HAP-1 (cell line): ENCODE measurements at regions not wholly inside any gene's neighbourhood (a gene's known extent, or its start where the extent isn't known, plus 50 kb on each side); places are given as distances from the start of the nearest gene placed in this dataset.

Experiments
- DNase-seq, 2 experiments: peaks; one replicate each; pipeline ENCODE4 v3.0.0-alpha.2; 2016 to 2020; ENCODE audit warnings: low spot score in 2 of 2
- H3K27me3 ChIP-seq: fragments of 250-450 bp; sonication (Bioruptor Pico); 2 replicates; pipeline ENCODE4 v1.5.1; 2020; ENCODE audit warnings: low read depth, mild to moderate bottlenecking, moderate library complexity
- H3K36me3 ChIP-seq: fragments of 250-450 bp; sonication (Bioruptor Pico); replicated peaks from 2 replicates; pipeline ENCODE4 v1.5.1; 2020; ENCODE audit warnings: mild to moderate bottlenecking
- H3K4me1 ChIP-seq: fragments of 250-450 bp; sonication (Bioruptor Pico); 2 replicates; pipeline ENCODE4 v1.5.1; 2020; ENCODE audit warnings: mild to moderate bottlenecking
- H3K4me3 ChIP-seq: fragments of 250-450 bp; sonication (Bioruptor Pico); 2 replicates; pipeline ENCODE4 v1.5.1; 2020; ENCODE audit warnings: mild to moderate bottlenecking, moderate library complexity
- H3K9me3 ChIP-seq: fragments of 250-450 bp; sonication (Bioruptor Pico); 2 replicates; pipeline ENCODE4 v1.5.1; 2020; ENCODE audit warnings: mild to moderate bottlenecking, moderate library complexity
- in situ Hi-C: fragments of 300-500 bp; cut with MboI; formaldehyde crosslinking; loops from 3 replicates; pipeline ENCODE4 v1.14.3; 2020; ENCODE audit warnings: low sequenced_read_pairs, inconsistent platforms, mixed read lengths

- Histone ChIP-seq H3K4me1 (no peaks in the 10 kb centered on the region), H3K27me3 (no peaks in the 10 kb centered on the region), H3K36me3 (no peaks in the 10 kb centered on the region), H3K4me3 (no peak overlapping the region), H3K9me3 (no peaks in the 10 kb centered on the region)
- no peak for DNase-seq
- in situ Hi-C loops = no loop called here
Measured at GRCh38 chr14:87567618-87568295, 425.2 kb downstream of the GALC start.

- Histone ChIP-seq H3K4me1 (no peaks in the 10 kb centered on the region), H3K36me3 (no peaks in the 10 kb centered on the region), H3K4me3 (no peak overlapping the region), H3K9me3 (no peaks in the 10 kb centered on the region), H3K27me3 (no peaks in the 10 kb centered on the region)
- DNase-seq = no peak
- in situ Hi-C loops = no loop called here
Measured at GRCh38 chr14:87566991-87567390, 426.0 kb downstream of the GALC start.

GRCh38 chr14:87547536-87547935 is 445.4 kb downstream of the GALC start:
- H3K9me3 ChIP-seq = no peaks in the 10 kb centered on the region
- in situ Hi-C loops = no loop called here
- H3K27me3 ChIP-seq = no peaks in the 10 kb centered on the region
- DNase-seq = no peak
- H3K4me3 ChIP-seq = no peak overlapping the region
- no peaks in the 10 kb centered on the region for H3K36me3 ChIP-seq
- H3K4me1 ChIP-seq = no peaks in the 10 kb centered on the region

GRCh38 chr14:87542288-87542687 is 450.7 kb downstream of the GALC start:
- in situ Hi-C loops = no loop called here
- Histone ChIP-seq H3K27me3 (no peaks in the 10 kb centered on the region), H3K4me3 (no peak overlapping the region), H3K4me1 (no peaks in the 10 kb centered on the region), H3K9me3 (no peaks in the 10 kb centered on the region), H3K36me3 (no peaks in the 10 kb centered on the region)
- DNase-seq = no peak

GRCh38 chr14:87540339-87540738 is 452.6 kb downstream of the GALC start:
- H3K4me3 ChIP-seq = no peak overlapping the region
- in situ Hi-C loops = no loop called here
- H3K9me3 ChIP-seq = no peaks in the 10 kb centered on the region
- H3K36me3 ChIP-seq = no peaks in the 10 kb centered on the region
- H3K4me1 ChIP-seq = no peaks in the 10 kb centered on the region
- H3K27me3 ChIP-seq = no peaks in the 10 kb centered on the region
- no peak for DNase-seq

GRCh38 chr14:87529081-87529480 is 463.9 kb downstream of the GALC start:
- Histone ChIP-seq H3K4me3 (no peak overlapping the region), H3K4me1 (no peaks in the 10 kb centered on the region), H3K27me3 (no peaks in the 10 kb centered on the region), H3K9me3 (no peaks in the 10 kb centered on the region), H3K36me3 (no peaks in the 10 kb centered on the region)
- no peak for DNase-seq
- in situ Hi-C loops = no loop called here

- in situ Hi-C loops = no loop called here
- Histone ChIP-seq H3K36me3 (no peaks in the 10 kb centered on the region), H3K4me1 (no peaks in the 10 kb centered on the region), H3K9me3 (no peaks in the 10 kb centered on the region), H3K4me3 (no peak overlapping the region), H3K27me3 (no peaks in the 10 kb centered on the region)
- DNase-seq = no peak
Measured at GRCh38 chr14:87526731-87527130, 466.3 kb downstream of the GALC start.

- Histone ChIP-seq H3K27me3 (no peaks in the 10 kb centered on the region), H3K4me3 (no peak overlapping the region), H3K36me3 (no peaks in the 10 kb centered on the region), H3K9me3 (no peaks in the 10 kb centered on the region), H3K4me1 (no peaks in the 10 kb centered on the region)
- in situ Hi-C loops = no loop called here
- DNase-seq = no peak
Measured at GRCh38 chr14:87524011-87524410, 469.0 kb downstream of the GALC start.

GRCh38 chr14:87522575-87522974 is 470.4 kb downstream of the GALC start:
- no peak for DNase-seq

GRCh38 chr14:87508333-87508732 is 484.6 kb downstream of the GALC start:
- no peak for DNase-seq

More at GRCh38 chr14:87522575-87522974, 470.4 kb downstream of the GALC start:
- Histone ChIP-seq H3K27me3 (no peaks in the 10 kb centered on the region), H3K36me3 (no peaks in the 10 kb centered on the region), H3K4me3 (no peak overlapping the region), H3K9me3 (no peaks in the 10 kb centered on the region), H3K4me1 (no peaks in the 10 kb centered on the region)
- in situ Hi-C loops = no loop called here

GRCh38 chr14:87503711-87504110 is 489.3 kb downstream of the GALC start:
- in situ Hi-C loops = no loop called here
- DNase-seq = no peak
- Histone ChIP-seq H3K27me3 (no peaks in the 10 kb centered on the region), H3K36me3 (no peaks in the 10 kb centered on the region), H3K4me1 (no peaks in the 10 kb centered on the region), H3K9me3 (no peaks in the 10 kb centered on the region), H3K4me3 (no peak overlapping the region)

More at GRCh38 chr14:87508333-87508732, 484.6 kb downstream of the GALC start:
- Histone ChIP-seq H3K36me3 (no peaks in the 10 kb centered on the region), H3K27me3 (no peaks in the 10 kb centered on the region), H3K4me3 (no peak overlapping the region), H3K4me1 (no peaks in the 10 kb centered on the region), H3K9me3 (no peaks in the 10 kb centered on the region)
- in situ Hi-C loops = no loop called here

- H3K4me1 ChIP-seq = no peaks in the 10 kb centered on the region
- no peaks in the 10 kb centered on the region for H3K9me3 ChIP-seq
- no peaks in the 10 kb centered on the region for H3K36me3 ChIP-seq
- no peaks in the 10 kb centered on the region for H3K27me3 ChIP-seq
- no peak overlapping the region for H3K4me3 ChIP-seq
- no peak for DNase-seq
- in situ Hi-C loops = no loop called here
Measured at GRCh38 chr14:87497301-87497700, 495.7 kb downstream of the GALC start.

- H3K9me3 ChIP-seq = no peaks in the 10 kb centered on the region
- no peaks in the 10 kb centered on the region for H3K36me3 ChIP-seq
- no peak for DNase-seq
- no peaks in the 10 kb centered on the region for H3K27me3 ChIP-seq
- no peaks in the 10 kb centered on the region for H3K4me1 ChIP-seq
- no peak overlapping the region for H3K4me3 ChIP-seq
- in situ Hi-C loops = no loop called here
Measured at GRCh38 chr14:87494010-87494409, 499.0 kb downstream of the GALC start.

- Histone ChIP-seq H3K27me3 (no peaks in the 10 kb centered on the region), H3K4me1 (no peaks in the 10 kb centered on the region), H3K9me3 (no peaks in the 10 kb centered on the region), H3K4me3 (no peak overlapping the region), H3K36me3 (no peaks in the 10 kb centered on the region)
- no peak for DNase-seq
- in situ Hi-C loops = no loop called here
Measured at GRCh38 chr14:87492561-87492960, 500.4 kb downstream of the GALC start.

- DNase-seq = no peak
- in situ Hi-C loops = no loop called here
- Histone ChIP-seq H3K36me3 (no peaks in the 10 kb centered on the region), H3K4me1 (no peaks in the 10 kb centered on the region), H3K4me3 (no peak overlapping the region), H3K9me3 (no peaks in the 10 kb centered on the region), H3K27me3 (no peaks in the 10 kb centered on the region)
Measured at GRCh38 chr14:87491816-87492215, 501.2 kb downstream of the GALC start.
